SK-N-SH treated with all-trans-retinoic acid at 6 μM for 48 hours (cell line): ENCODE measurements at regions not wholly inside any gene's neighbourhood (a gene's known extent, or its start where the extent isn't known, plus 50 kb on each side); places are given as distances from the start of the nearest gene placed in this dataset.

ENCODE experiments used
- ATAC-seq: fragments of 200-7000 bp; cut with Tn5 transposase; 3 replicates; pipeline ENCODE4 v1.9.1; 2020; ENCODE audit warnings: mild to moderate bottlenecking, moderate library complexity
- ARNTL ChIP-seq: fragments of 450-650 bp; formaldehyde crosslinking; IDR thresholded peaks from 2 replicates; pipeline ENCODE4 v1.5.0; 2020; ENCODE audit warnings: low read depth, mild to moderate bottlenecking, moderate library complexity, borderline replicate concordance
- BACH2 ChIP-seq: fragments of 250-450 bp; sonication (Bioruptor Pico); IDR thresholded peaks from 2 replicates; pipeline ENCODE4 v1.9.0; 2021; ENCODE audit warnings: mild to moderate bottlenecking, borderline replicate concordance
- CSDC2 ChIP-seq: fragments of 250-450 bp; sonication (Bioruptor Pico); IDR thresholded peaks from 2 replicates; pipeline ENCODE4 v1.5.0; 2020; ENCODE audit warnings: mild to moderate bottlenecking, moderate library complexity
- ESRRG ChIP-seq: fragments of 250-450 bp; sonication (Bioruptor Pico); IDR thresholded peaks from 2 replicates; pipeline ENCODE4 v1.6.1; 2021; ENCODE audit warnings: mild to moderate bottlenecking
- GLIS3 ChIP-seq: fragments of 250-450 bp; sonication (Bioruptor Pico); IDR thresholded peaks from 2 replicates; pipeline ENCODE4 v1.5.0; 2020; ENCODE audit warnings: mild to moderate bottlenecking, moderate library complexity
- ISL1 ChIP-seq: fragments of 250-450 bp; sonication (Bioruptor Pico); IDR thresholded peaks from 2 replicates; pipeline ENCODE4 v2.1.2; 2022; ENCODE audit warnings: mild to moderate bottlenecking, moderate library complexity
- OSR1 ChIP-seq: fragments of 250-450 bp; sonication (Bioruptor Pico); IDR thresholded peaks from 2 replicates; pipeline ENCODE4 v1.8.0; 2022; ENCODE audit warnings: moderate library complexity, mild to moderate bottlenecking, inconsistent platforms
- PPARA ChIP-seq: fragments of 250-450 bp; sonication (Bioruptor Pico); IDR thresholded peaks from 2 replicates; pipeline ENCODE4 v1.5.0; 2020; ENCODE audit warnings: mild to moderate bottlenecking, borderline replicate concordance
- RARB ChIP-seq: fragments of 250-450 bp; sonication (Bioruptor Pico); IDR thresholded peaks from 2 replicates; pipeline ENCODE4 v1.8.0; 2021; ENCODE audit warnings: mild to moderate bottlenecking, moderate library complexity
- SNAI2 ChIP-seq: fragments of 250-450 bp; sonication (Bioruptor Pico); IDR thresholded peaks from 2 replicates; pipeline ENCODE4 v1.5.0; 2020; ENCODE audit warnings: mild to moderate bottlenecking, moderate library complexity
- TCF4 ChIP-seq: fragments of 250-450 bp; sonication (Bioruptor Pico); IDR thresholded peaks from 2 replicates; pipeline ENCODE4 v1.8.0; 2021; ENCODE audit warnings: mild to moderate bottlenecking, moderate library complexity, borderline replicate concordance
- TOX ChIP-seq: fragments of 250-450 bp; sonication (Bioruptor Pico); IDR thresholded peaks from 2 replicates; pipeline ENCODE4 v1.8.0; 2021; ENCODE audit warnings: mild to moderate bottlenecking, moderate library complexity, borderline replicate concordance
- ZC3H10 ChIP-seq: fragments of 250-450 bp; sonication (Bioruptor Pico); IDR thresholded peaks from 2 replicates; pipeline ENCODE4 v1.5.1; 2021; ENCODE audit warnings: mild to moderate bottlenecking, moderate library complexity
- ZFP3 ChIP-seq: fragments of 250-450 bp; sonication (Bioruptor Pico); IDR thresholded peaks from 2 replicates; pipeline ENCODE4 v1.5.0; 2020; ENCODE audit warnings: mild to moderate bottlenecking, moderate library complexity
- ZFP30 ChIP-seq: fragments of 450-650 bp; formaldehyde crosslinking; IDR thresholded peaks from 2 replicates; pipeline ENCODE4 v1.5.0; 2022; ENCODE audit warnings: mild to moderate bottlenecking, moderate library complexity
- ZNF565 ChIP-seq: fragments of 450-650 bp; formaldehyde crosslinking; conservative IDR thresholded peaks from 2 replicates; pipeline ENCODE4 v1.5.0; 2020; ENCODE audit warnings: low read depth, mild to moderate bottlenecking, moderate library complexity
- ZNF70 ChIP-seq: fragments of 450-650 bp; formaldehyde crosslinking; IDR thresholded peaks from 2 replicates; pipeline ENCODE4 v1.5.0; 2020; ENCODE audit warnings: mild to moderate bottlenecking, moderate library complexity
- ZNF8 ChIP-seq: fragments of 450-650 bp; formaldehyde crosslinking; IDR thresholded peaks from 2 replicates; pipeline ENCODE4 v1.5.0; 2020; ENCODE audit warnings: mild to moderate bottlenecking, moderate library complexity
- TF ChIP-seq, protein P1 (sequence below): fragments of 250-450 bp; sonication (Bioruptor Pico); IDR thresholded peaks from 2 replicates; pipeline ENCODE4 v1.8.0; 2020; ENCODE audit warnings: mild to moderate bottlenecking, moderate library complexity, borderline replicate concordance
- TF ChIP-seq, protein P2 (sequence below): fragments of 250-450 bp; sonication (Bioruptor Pico); IDR thresholded peaks from 2 replicates; pipeline ENCODE4 v1.5.0; 2020; ENCODE audit warnings: mild to moderate bottlenecking, moderate library complexity
- TF ChIP-seq, protein P3 (sequence below): fragments of 250-450 bp; sonication (Bioruptor Pico); IDR thresholded peaks from 2 replicates; pipeline ENCODE4 v1.8.0; 2021; ENCODE audit warnings: low read depth, mild to moderate bottlenecking, moderate library complexity, borderline replicate concordance
- TF ChIP-seq, protein P4 (sequence below): fragments of 250-450 bp; sonication (Bioruptor Pico); IDR thresholded peaks from 2 replicates; pipeline ENCODE4 v1.5.1; 2021; ENCODE audit warnings: mild to moderate bottlenecking, moderate library complexity
- TF ChIP-seq, protein P5 (sequence below): fragments of 250-450 bp; sonication (Bioruptor Pico); IDR thresholded peaks from 2 replicates; pipeline ENCODE4 v1.5.1; 2020; ENCODE audit warnings: low read depth, mild to moderate bottlenecking, moderate library complexity

DNA sequence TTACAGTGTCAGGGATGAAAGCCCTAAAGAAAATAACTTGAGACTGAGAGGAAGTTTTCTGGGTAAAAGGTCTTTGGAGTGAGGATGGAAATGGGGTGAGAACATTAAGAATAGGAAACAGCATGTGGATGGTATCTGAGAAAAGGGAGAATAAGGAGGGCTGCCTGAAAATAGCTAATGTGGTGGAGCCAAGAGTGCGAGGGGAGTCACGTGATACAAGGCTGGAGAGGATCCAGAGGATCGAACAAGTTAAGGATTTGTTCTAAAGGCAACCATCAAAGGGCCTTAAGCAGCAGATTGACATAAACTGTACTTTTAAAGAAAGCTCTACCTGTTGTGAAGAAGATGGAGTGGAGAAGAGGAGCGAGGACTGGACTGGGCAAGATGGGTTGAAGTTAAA, 347.4 kb upstream of the AGA start:
- no peak for ATAC-seq
- TF ChIP-seq OSR1 (CRISPR knock-in tag) (no peak), SNAI2 (CRISPR knock-in tag) (no peak), ISL1 (CRISPR knock-in tag) (no peak), TOX (no peak), ZFP30 (CRISPR knock-in tag) (no peak), BACH2 (CRISPR knock-in tag) (no peak), CSDC2 (no peak), PPARA (CRISPR knock-in tag) (no peak), ZNF8 (no peak), ZC3H10 (no peak), TCF4 (CRISPR knock-in tag) (no peak), GLIS3 (CRISPR knock-in tag) (no peak), ZFP3 (no peak)
- TF ChIP-seq, protein P1, sequence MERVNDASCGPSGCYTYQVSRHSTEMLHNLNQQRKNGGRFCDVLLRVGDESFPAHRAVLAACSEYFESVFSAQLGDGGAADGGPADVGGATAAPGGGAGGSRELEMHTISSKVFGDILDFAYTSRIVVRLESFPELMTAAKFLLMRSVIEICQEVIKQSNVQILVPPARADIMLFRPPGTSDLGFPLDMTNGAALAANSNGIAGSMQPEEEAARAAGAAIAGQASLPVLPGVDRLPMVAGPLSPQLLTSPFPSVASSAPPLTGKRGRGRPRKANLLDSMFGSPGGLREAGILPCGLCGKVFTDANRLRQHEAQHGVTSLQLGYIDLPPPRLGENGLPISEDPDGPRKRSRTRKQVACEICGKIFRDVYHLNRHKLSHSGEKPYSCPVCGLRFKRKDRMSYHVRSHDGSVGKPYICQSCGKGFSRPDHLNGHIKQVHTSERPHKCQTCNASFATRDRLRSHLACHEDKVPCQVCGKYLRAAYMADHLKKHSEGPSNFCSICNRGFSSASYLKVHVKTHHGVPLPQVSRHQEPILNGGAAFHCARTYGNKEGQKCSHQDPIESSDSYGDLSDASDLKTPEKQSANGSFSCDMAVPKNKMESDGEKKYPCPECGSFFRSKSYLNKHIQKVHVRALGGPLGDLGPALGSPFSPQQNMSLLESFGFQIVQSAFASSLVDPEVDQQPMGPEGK (CRISPR knock-in tag): no peak
- TF ChIP-seq, protein P2, sequence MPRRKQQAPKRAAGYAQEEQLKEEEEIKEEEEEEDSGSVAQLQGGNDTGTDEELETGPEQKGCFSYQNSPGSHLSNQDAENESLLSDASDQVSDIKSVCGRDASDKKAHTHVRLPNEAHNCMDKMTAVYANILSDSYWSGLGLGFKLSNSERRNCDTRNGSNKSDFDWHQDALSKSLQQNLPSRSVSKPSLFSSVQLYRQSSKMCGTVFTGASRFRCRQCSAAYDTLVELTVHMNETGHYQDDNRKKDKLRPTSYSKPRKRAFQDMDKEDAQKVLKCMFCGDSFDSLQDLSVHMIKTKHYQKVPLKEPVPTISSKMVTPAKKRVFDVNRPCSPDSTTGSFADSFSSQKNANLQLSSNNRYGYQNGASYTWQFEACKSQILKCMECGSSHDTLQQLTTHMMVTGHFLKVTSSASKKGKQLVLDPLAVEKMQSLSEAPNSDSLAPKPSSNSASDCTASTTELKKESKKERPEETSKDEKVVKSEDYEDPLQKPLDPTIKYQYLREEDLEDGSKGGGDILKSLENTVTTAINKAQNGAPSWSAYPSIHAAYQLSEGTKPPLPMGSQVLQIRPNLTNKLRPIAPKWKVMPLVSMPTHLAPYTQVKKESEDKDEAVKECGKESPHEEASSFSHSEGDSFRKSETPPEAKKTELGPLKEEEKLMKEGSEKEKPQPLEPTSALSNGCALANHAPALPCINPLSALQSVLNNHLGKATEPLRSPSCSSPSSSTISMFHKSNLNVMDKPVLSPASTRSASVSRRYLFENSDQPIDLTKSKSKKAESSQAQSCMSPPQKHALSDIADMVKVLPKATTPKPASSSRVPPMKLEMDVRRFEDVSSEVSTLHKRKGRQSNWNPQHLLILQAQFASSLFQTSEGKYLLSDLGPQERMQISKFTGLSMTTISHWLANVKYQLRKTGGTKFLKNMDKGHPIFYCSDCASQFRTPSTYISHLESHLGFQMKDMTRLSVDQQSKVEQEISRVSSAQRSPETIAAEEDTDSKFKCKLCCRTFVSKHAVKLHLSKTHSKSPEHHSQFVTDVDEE (CRISPR knock-in tag): no peak
- TF ChIP-seq, protein P3, sequence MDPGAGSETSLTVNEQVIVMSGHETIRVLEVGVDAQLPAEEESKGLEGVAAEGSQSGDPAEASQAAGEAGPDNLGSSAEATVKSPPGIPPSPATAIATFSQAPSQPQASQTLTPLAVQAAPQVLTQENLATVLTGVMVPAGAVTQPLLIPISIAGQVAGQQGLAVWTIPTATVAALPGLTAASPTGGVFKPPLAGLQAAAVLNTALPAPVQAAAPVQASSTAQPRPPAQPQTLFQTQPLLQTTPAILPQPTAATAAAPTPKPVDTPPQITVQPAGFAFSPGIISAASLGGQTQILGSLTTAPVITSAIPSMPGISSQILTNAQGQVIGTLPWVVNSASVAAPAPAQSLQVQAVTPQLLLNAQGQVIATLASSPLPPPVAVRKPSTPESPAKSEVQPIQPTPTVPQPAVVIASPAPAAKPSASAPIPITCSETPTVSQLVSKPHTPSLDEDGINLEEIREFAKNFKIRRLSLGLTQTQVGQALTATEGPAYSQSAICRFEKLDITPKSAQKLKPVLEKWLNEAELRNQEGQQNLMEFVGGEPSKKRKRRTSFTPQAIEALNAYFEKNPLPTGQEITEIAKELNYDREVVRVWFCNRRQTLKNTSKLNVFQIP (CRISPR knock-in tag): no peak
- TF ChIP-seq, protein P4, sequence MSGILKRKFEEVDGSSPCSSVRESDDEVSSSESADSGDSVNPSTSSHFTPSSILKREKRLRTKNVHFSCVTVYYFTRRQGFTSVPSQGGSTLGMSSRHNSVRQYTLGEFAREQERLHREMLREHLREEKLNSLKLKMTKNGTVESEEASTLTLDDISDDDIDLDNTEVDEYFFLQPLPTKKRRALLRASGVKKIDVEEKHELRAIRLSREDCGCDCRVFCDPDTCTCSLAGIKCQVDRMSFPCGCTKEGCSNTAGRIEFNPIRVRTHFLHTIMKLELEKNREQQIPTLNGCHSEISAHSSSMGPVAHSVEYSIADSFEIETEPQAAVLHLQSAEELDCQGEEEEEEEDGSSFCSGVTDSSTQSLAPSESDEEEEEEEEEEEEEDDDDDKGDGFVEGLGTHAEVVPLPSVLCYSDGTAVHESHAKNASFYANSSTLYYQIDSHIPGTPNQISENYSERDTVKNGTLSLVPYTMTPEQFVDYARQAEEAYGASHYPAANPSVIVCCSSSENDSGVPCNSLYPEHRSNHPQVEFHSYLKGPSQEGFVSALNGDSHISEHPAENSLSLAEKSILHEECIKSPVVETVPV (CRISPR knock-in tag): no peak

DNA sequence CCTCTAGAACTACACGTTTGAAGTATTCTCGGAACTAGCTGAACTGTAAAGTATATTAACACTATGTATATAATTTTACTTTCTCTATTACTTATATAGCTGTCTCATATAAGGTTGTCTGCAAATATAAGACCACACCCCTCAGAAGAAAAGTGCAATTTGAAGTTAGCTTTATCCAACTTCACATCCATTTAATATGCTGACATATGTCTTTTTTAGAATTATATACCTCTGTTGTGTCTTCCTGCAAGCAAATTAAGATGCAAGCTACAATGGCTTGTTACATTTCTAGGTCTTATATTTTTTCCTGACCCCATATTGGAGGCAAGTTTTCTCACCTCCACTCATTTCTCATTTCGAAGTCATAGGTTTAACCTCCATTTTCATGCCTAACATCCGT, 349.0 kb upstream of the AGA start:
- ATAC-seq: no peak
- TF ChIP-seq ZFP3 (no peak), ESRRG (CRISPR knock-in tag) (no peak), OSR1 (CRISPR knock-in tag) (no peak), GLIS3 (CRISPR knock-in tag) (no peak), CSDC2 (no peak), ZNF565 (no peak), ZNF70 (no peak), ZC3H10 (no peak), TOX (no peak), ARNTL (CRISPR knock-in tag) (no peak), PPARA (CRISPR knock-in tag) (no peak), SNAI2 (CRISPR knock-in tag) (no peak), RARB (CRISPR knock-in tag) (no peak), BACH2 (CRISPR knock-in tag) (no peak), ZFP30 (CRISPR knock-in tag) (no peak)
- TF ChIP-seq, protein P1 (CRISPR knock-in tag): no peak
- TF ChIP-seq, protein P5, sequence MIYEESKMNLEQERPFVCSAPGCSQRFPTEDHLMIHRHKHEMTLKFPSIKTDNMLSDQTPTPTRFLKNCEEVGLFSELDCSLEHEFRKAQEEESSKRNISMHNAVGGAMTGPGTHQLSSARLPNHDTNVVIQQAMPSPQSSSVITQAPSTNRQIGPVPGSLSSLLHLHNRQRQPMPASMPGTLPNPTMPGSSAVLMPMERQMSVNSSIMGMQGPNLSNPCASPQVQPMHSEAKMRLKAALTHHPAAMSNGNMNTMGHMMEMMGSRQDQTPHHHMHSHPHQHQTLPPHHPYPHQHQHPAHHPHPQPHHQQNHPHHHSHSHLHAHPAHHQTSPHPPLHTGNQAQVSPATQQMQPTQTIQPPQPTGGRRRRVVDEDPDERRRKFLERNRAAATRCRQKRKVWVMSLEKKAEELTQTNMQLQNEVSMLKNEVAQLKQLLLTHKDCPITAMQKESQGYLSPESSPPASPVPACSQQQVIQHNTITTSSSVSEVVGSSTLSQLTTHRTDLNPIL (CRISPR knock-in tag): no peak
- TF ChIP-seq, protein P4 (CRISPR knock-in tag): no peak
- TF ChIP-seq, protein P2 (CRISPR knock-in tag): no peak
